EL (cell line): ENCODE measurements at regions not wholly inside any gene's neighbourhood (a gene's known extent, or its start where the extent isn't known, plus 50 kb on each side); places are given as distances from the start of the nearest gene placed in this dataset.
"Not testable (repeated sequence)": the region's sequence is repeated elsewhere in the genome, so short reads cannot be mapped to it uniquely, and the experiment has no call there.

Source experiments
- DNase-seq: peaks from one replicate; pipeline ENCODE4 v3.0.0-alpha.2; 2016

- DNase-seq: no peak
Measured at GRCh38 chr5:63089147-63089546, 510.5 kb downstream of the LRRC70 start.

- no peak for DNase-seq
Measured at GRCh38 chr5:63085561-63085960, 506.9 kb downstream of the LRRC70 start.

- DNase-seq: not testable (repeated sequence)
Measured at GRCh38 chr5:63083689-63084088, 505.1 kb downstream of the LRRC70 start.

- no peak for DNase-seq
Measured at GRCh38 chr5:63081402-63081801, 502.8 kb downstream of the LRRC70 start.

GRCh38 chr5:63070001-63070400 is 491.4 kb downstream of the LRRC70 start:
- DNase-seq: no peak

GRCh38 chr5:63055421-63055820 is 476.8 kb downstream of the LRRC70 start:
- DNase-seq: no peak

GRCh38 chr5:63053019-63053638 is 474.5 kb downstream of the LRRC70 start:
- DNase-seq: no peak

- no peak for DNase-seq
Measured at GRCh38 chr5:63050916-63051315, 472.3 kb downstream of the LRRC70 start.

- no peak for DNase-seq
Measured at GRCh38 chr5:63049935-63050334, 471.3 kb downstream of the LRRC70 start.

- DNase-seq: no peak
Measured at GRCh38 chr5:63043792-63044191, 465.2 kb downstream of the LRRC70 start.

- DNase-seq: no peak
Measured at GRCh38 chr5:63032343-63032742, 453.7 kb downstream of the LRRC70 start.

- no peak for DNase-seq
Measured at GRCh38 chr5:63029891-63030290, 451.3 kb downstream of the LRRC70 start.

- no peak for DNase-seq
Measured at GRCh38 chr5:63025679-63026078, 447.1 kb downstream of the LRRC70 start.

GRCh38 chr5:63022403-63022802 is 443.8 kb downstream of the LRRC70 start:
- DNase-seq: no peak

GRCh38 chr5:63011158-63011557 is 432.5 kb downstream of the LRRC70 start:
- no peak for DNase-seq

- no peak for DNase-seq
Measured at GRCh38 chr5:63008195-63008594, 429.6 kb downstream of the LRRC70 start.

- not testable (repeated sequence) for DNase-seq
Measured at GRCh38 chr5:62994842-62995241, 416.2 kb downstream of the LRRC70 start.

GRCh38 chr5:62985749-62986148 is 407.1 kb downstream of the LRRC70 start:
- DNase-seq: no peak

GRCh38 chr5:62982348-62982747 is 403.7 kb downstream of the LRRC70 start:
- no peak for DNase-seq

GRCh38 chr5:62980884-62981283 is 402.3 kb downstream of the LRRC70 start:
- no peak for DNase-seq

GRCh38 chr5:62979472-62979871 is 400.9 kb downstream of the LRRC70 start:
- DNase-seq: no peak

- DNase-seq: no peak
Measured at GRCh38 chr5:62977661-62978060, 399.0 kb downstream of the LRRC70 start.

- DNase-seq: no peak
Measured at GRCh38 chr5:62974623-62975022, 396.0 kb downstream of the LRRC70 start.

GRCh38 chr5:62969409-62970120 is 390.9 kb downstream of the LRRC70 start:
- no peak for DNase-seq

- DNase-seq: no peak
Measured at GRCh38 chr5:62964428-62964827, 385.8 kb downstream of the LRRC70 start.
